Keratinocyte (primary cell): ENCODE measurements at regions not wholly inside any gene's neighbourhood (a gene's known extent, or its start where the extent isn't known, plus 50 kb on each side); places are given as distances from the start of the nearest gene placed in this dataset.

ENCODE experiments used
- DNase-seq: peaks from one replicate; pipeline ENCODE4 v3.0.0-alpha.2; 2011; ENCODE audit warnings: low read depth, missing footprints, low spot score
- FAIRE-seq: peaks from 2 replicates; lab custom pipeline; 2011; peaks lifted over from hg19 to GRCh38; lab: Jason Lieb, UNC
- H2AFZ ChIP-seq: 2 replicates; pipeline ENCODE4 v1.6.0; 2012; ENCODE audit warnings: low read length, control low read depth, inconsistent platforms; ENCODE audit not compliant: control insufficient read depth
- H3K27ac ChIP-seq: 2 replicates; pipeline ENCODE4 v1.5.1; 2011; ENCODE audit warnings: low read length; ENCODE audit not compliant: control insufficient read depth, insufficient read depth
- H3K27me3 ChIP-seq: 3 replicates; pipeline ENCODE4 v1.6.0; 2011; ENCODE audit warnings: low read length; ENCODE audit not compliant: control insufficient read depth, insufficient read depth; ENCODE audit errors: extremely low read depth
- H3K36me3 ChIP-seq, 2 experiments: 2 replicates in 1 of 2; 3 replicates in 1 of 2; pipeline ENCODE4 v1.5.1; 2011; ENCODE audit warnings: low read length in 2 of 2, mild to moderate bottlenecking in 1 of 2; ENCODE audit not compliant: control insufficient read depth in 2 of 2, insufficient read depth in 2 of 2; ENCODE audit errors: extremely low read depth in 1 of 2
- H3K4me1 ChIP-seq: 3 replicates; pipeline ENCODE4 v1.5.1; 2011; ENCODE audit warnings: low read length; ENCODE audit not compliant: control insufficient read depth, insufficient read depth; ENCODE audit errors: extremely low read depth
- H3K4me2 ChIP-seq: 3 replicates; pipeline ENCODE4 v1.6.0; 2011; ENCODE audit warnings: low read depth, low read length; ENCODE audit not compliant: control insufficient read depth, insufficient read depth; ENCODE audit errors: extremely low read depth
- H3K4me3 ChIP-seq, 3 experiments: fragments of 200-600 bp in 1 of 3; sonication (generic) in 1 of 3; 2 replicates in 2 of 3; 3 replicates in 1 of 3; pipeline ENCODE4 v1.5.1; 2011 to 2016; ENCODE audit warnings: low read length in 3 of 3, mild to moderate bottlenecking in 3 of 3, control low read depth in 2 of 3, inconsistent platforms in 1 of 3, low read depth in 1 of 3, mixed read lengths in 1 of 3, mixed run types in 1 of 3, moderate library complexity in 1 of 3; ENCODE audit not compliant: control insufficient read depth in 2 of 3, insufficient read depth in 2 of 3; ENCODE audit errors: extremely low read depth in 1 of 3
- H3K79me2 ChIP-seq: 2 replicates; pipeline ENCODE4 v1.6.0; 2012; ENCODE audit warnings: low read length; ENCODE audit not compliant: control insufficient read depth, insufficient read depth
- H3K9ac ChIP-seq: 3 replicates; pipeline ENCODE4 v1.6.0; 2011; ENCODE audit warnings: low read length; ENCODE audit not compliant: control insufficient read depth, insufficient read depth; ENCODE audit errors: extremely low read depth
- H3K9me1 ChIP-seq: 3 replicates; pipeline ENCODE4 v1.6.0; 2011; ENCODE audit warnings: low read length; ENCODE audit not compliant: control insufficient read depth, insufficient read depth; ENCODE audit errors: extremely low read depth
- H3K9me3 ChIP-seq: 2 replicates; pipeline ENCODE4 v1.5.1; 2012; ENCODE audit warnings: low read depth, low read length; ENCODE audit not compliant: control insufficient read depth
- H4K20me1 ChIP-seq: 3 replicates; pipeline ENCODE4 v1.6.0; 2011; ENCODE audit warnings: low read length; ENCODE audit not compliant: control insufficient read depth, insufficient read depth; ENCODE audit errors: extremely low read depth
- CTCF ChIP-seq, 3 experiments: IDR thresholded peaks in 1 of 3; conservative IDR thresholded peaks in 1 of 3; optimal IDR thresholded peaks in 1 of 3; 2 replicates in 2 of 3; 3 replicates in 1 of 3; pipeline versions ENCODE3 to v1.5.1; 2011; ENCODE audit warnings: low read length in 3 of 3, mild to moderate bottlenecking in 3 of 3, moderate library complexity in 2 of 3, control low read depth in 1 of 3, inconsistent platforms in 1 of 3; ENCODE audit not compliant: insufficient read depth in 2 of 3; ENCODE audit errors: extremely low read depth in 1 of 3
- EZH2 ChIP-seq: IDR thresholded peaks from one replicate; pipeline ENCODE4 v1.6.1; 2012; ENCODE audit warnings: inconsistent platforms, mild to moderate bottlenecking, low read length, moderate library complexity
- dilution Hi-C: fragments of 300-500 bp; cut with MboI; formaldehyde crosslinking; loops from one replicate; pipeline ENCODE4 v1.7.0; 2020; ENCODE audit warnings: low sequenced_read_pairs; ENCODE audit not compliant: extremely low pct_ligation_motif_present

DNA sequence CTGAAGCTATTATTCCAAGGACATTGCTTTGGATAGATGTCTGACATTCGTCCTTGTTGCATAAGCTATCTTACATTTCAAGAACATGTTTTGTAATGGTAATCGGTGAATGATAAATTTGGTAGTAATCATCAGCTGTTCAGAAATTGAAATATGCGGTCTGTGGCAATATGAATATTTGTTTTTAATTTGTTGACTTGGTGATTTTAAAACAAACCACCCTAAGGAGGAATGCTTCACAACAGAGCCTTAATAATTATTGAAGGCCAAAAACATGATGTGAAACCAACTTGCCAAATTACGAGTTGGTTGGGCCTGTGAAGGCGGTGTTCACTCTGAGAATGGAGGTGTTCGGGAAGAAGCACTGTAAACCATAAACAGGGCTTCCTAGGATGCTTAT lies 149.7 kb upstream of the TUT7 start:
- H4K20me1 ChIP-seq = no peaks in the 10 kb centered on the region
- H3K36me3 ChIP-seq = no peaks in the 10 kb centered on the region
- no peak overlapping the region for H3K4me2 ChIP-seq
- FAIRE-seq = no peak
- no peak overlapping the region for H3K4me3 ChIP-seq
- TF ChIP-seq EZH2 (no peak), CTCF (optimal IDR thresholded peaks at IDR 0.05 in 1 of 3, IDR thresholded peaks at IDR 0.05 in 1 of 3, conservative IDR thresholded peaks at IDR 0.05 in 1 of 3; ENCODE audit: extremely low read depth in 1 of 3, insufficient read depth in 2 of 3, low read length in 3 of 3) (no peak)
- no peaks in the 10 kb centered on the region for H3K27me3 ChIP-seq
- no peak overlapping the region for H2AFZ ChIP-seq
- H3K9me3 ChIP-seq = no peaks in the 10 kb centered on the region
- dilution Hi-C loops = no loop called here
- no peak overlapping the region for H3K9ac ChIP-seq
- H3K27ac ChIP-seq = no peak overlapping the region
- no peaks in the 10 kb centered on the region for H3K79me2 ChIP-seq
- no peaks in the 10 kb centered on the region for H3K9me1 ChIP-seq
- H3K4me1 ChIP-seq = peaks cover 14% of the 10 kb centered on the region
- no peak for DNase-seq

DNA sequence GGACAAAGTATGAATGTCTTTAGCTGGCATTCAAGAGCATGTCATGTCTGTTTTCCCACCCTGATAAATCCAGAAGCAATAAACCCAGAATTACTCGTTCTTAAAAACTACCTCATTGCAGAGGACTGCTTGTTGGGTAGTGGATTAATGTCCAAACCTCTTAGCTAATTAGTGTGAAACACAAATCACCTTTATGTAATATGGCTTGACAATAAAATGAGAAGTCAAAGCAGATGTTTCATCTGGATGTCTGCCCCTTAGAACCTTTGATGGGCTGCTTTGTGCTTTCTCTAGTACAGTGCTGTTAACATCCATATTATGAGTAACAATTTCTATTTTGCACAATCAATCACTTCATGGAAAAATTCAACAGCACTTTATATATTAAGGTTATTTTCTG lies 149.1 kb upstream of the TUT7 start:
- no peak for TF ChIP-seq CTCF (optimal IDR thresholded peaks at IDR 0.05 in 1 of 3, IDR thresholded peaks at IDR 0.05 in 1 of 3, conservative IDR thresholded peaks at IDR 0.05 in 1 of 3; ENCODE audit: extremely low read depth in 1 of 3, insufficient read depth in 2 of 3, low read length in 3 of 3)
- no peak for TF ChIP-seq EZH2
- no peak for DNase-seq
- Histone ChIP-seq H4K20me1 (no peaks in the 10 kb centered on the region), H3K4me1 (peaks cover 14% of the 10 kb centered on the region), H3K9ac (no peak overlapping the region), H3K27ac (no peak overlapping the region), H2AFZ (no peak overlapping the region), H3K9me3 (no peaks in the 10 kb centered on the region), H3K4me2 (no peak overlapping the region), H3K27me3 (no peaks in the 10 kb centered on the region), H3K79me2 (no peaks in the 10 kb centered on the region), H3K36me3 (no peaks in the 10 kb centered on the region), H3K9me1 (no peaks in the 10 kb centered on the region), H3K4me3 (no peak overlapping the region)
- FAIRE-seq = no peak
- dilution Hi-C loops = no loop called here
